OCI-LY3 (cell line): ENCODE measurements at regions not wholly inside any gene's neighbourhood (a gene's known extent, or its start where the extent isn't known, plus 50 kb on each side); places are given as distances from the start of the nearest gene placed in this dataset.

Experiments
- CTCF ChIP-seq: fragments of 200-600, 300-600 bp; sonication (generic); IDR thresholded peaks from 2 replicates; pipeline ENCODE4 v1.5.1; 2014; ENCODE audit warnings: antibody characterized with exemption, low read length, low read depth
- EZH2phosphoT487 ChIP-seq: fragments of 200-600 bp; shearing (Covaris generic); IDR thresholded peaks from 2 replicates; pipeline ENCODE4 v1.6.1; 2018; ENCODE audit warnings: antibody characterized with exemption, mixed run types, low read depth

- no peak for TF ChIP-seq CTCF
- no peak for TF ChIP-seq EZH2phosphoT487
Observed at GRCh38 chr1:66445492-66446181, 88.3 kb upstream of the SGIP1 start.
